ENCODE measurements at regions not wholly inside any gene's neighbourhood (a gene's known extent, or its start where the extent isn't known, plus 50 kb on each side); places are given as distances from the start of the nearest gene placed in this dataset.

DNA sequence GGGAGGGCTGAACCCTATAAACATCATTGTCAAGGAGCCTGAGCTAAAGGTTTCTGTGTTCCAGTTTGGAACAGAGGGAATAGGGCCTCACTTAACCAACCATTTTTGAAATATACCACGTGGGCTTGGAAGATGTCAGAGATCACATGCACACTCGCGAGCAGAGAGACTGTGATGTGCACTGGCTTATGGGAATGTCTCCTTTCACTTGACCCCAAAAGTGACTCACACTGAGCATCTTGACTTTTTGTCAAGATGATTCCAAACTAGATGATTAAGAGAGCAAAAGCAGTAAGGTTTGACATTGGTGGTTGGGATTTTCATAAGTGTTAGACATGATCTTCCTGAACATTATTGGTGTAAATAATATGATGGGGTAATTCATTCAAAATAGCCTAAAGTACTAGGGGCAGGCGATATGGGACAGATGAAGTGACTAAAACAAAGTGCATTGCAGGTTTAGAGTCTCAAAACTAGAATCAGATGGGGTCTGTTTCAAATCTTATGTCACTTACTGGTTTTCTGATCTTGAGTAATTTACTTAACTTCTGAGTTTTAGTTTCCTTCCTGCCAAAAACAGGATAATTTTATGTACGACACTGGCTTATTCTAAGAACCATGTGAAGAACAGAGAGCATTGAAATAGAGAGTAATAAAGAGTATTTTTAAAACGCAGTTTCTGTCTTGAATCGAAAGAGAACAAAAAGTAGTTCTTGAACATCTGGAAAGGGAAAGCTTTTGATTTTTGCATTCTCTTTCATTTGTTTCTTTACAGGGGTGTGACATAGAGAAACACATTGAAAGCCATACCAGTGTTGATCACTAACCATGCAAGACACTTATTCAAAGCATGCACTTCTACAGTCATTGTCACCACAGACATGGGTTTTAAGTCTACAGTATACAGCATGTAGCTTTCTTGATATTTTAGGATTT is 383.0 kb downstream of the DIRAS2 start:
- Mint-ChIP-seq H3K27ac (ENCODE audit: unreplicated experiment) (no peak overlapping the region), H3K4me1 (ENCODE audit: low read depth, unreplicated experiment) (no peaks in the 10 kb centered on the region), H3K27me3 (ENCODE audit: unreplicated experiment) (no peaks in the 10 kb centered on the region), H3K4me3 (ENCODE audit: unreplicated experiment) (no peak overlapping the region), H3K9me3 (ENCODE audit: unreplicated experiment) (peaks cover 2% of the 10 kb centered on the region), H3K36me3 (ENCODE audit: unreplicated experiment) (no peaks in the 10 kb centered on the region)
- DNase-seq = no peak
- no peak for TF ChIP-seq CTCF (IDR thresholded peaks at IDR 0.05; ENCODE audit: partially characterized antibody, unreplicated experiment)

GRCh38 chr9:90261698-90262097 is 380.9 kb downstream of the DIRAS2 start:
- peaks cover 2% of the 10 kb centered on the region for H3K9me3 Mint-ChIP-seq (ENCODE audit: unreplicated experiment)
- no peaks in the 10 kb centered on the region for H3K4me1 Mint-ChIP-seq (ENCODE audit: low read depth, unreplicated experiment)
- no peaks in the 10 kb centered on the region for H3K27me3 Mint-ChIP-seq (ENCODE audit: unreplicated experiment)
- no peaks in the 10 kb centered on the region for H3K36me3 Mint-ChIP-seq (ENCODE audit: unreplicated experiment)
- no peak for DNase-seq
- no peak overlapping the region for H3K4me3 Mint-ChIP-seq (ENCODE audit: unreplicated experiment)
- no peak for TF ChIP-seq CTCF (IDR thresholded peaks at IDR 0.05; ENCODE audit: partially characterized antibody, unreplicated experiment)
- no peak overlapping the region for H3K27ac Mint-ChIP-seq (ENCODE audit: unreplicated experiment)

GRCh38 chr9:90268613-90269012 is 374.0 kb downstream of the DIRAS2 start:
- Mint-ChIP-seq H3K4me1 (ENCODE audit: low read depth, unreplicated experiment) (no peaks in the 10 kb centered on the region), H3K27me3 (ENCODE audit: unreplicated experiment) (no peaks in the 10 kb centered on the region), H3K27ac (ENCODE audit: unreplicated experiment) (no peak overlapping the region), H3K4me3 (ENCODE audit: unreplicated experiment) (no peak overlapping the region), H3K9me3 (ENCODE audit: unreplicated experiment) (no peaks in the 10 kb centered on the region), H3K36me3 (ENCODE audit: unreplicated experiment) (no peaks in the 10 kb centered on the region)
- no peak for TF ChIP-seq CTCF (IDR thresholded peaks at IDR 0.05; ENCODE audit: partially characterized antibody, unreplicated experiment)
- no peak for DNase-seq

GRCh38 chr9:90271707-90272106 is 370.9 kb downstream of the DIRAS2 start:
- Mint-ChIP-seq H3K4me1 (ENCODE audit: low read depth, unreplicated experiment) (no peaks in the 10 kb centered on the region), H3K4me3 (ENCODE audit: unreplicated experiment) (no peak overlapping the region), H3K27me3 (ENCODE audit: unreplicated experiment) (no peaks in the 10 kb centered on the region), H3K27ac (ENCODE audit: unreplicated experiment) (no peak overlapping the region), H3K36me3 (ENCODE audit: unreplicated experiment) (no peaks in the 10 kb centered on the region), H3K9me3 (ENCODE audit: unreplicated experiment) (no peaks in the 10 kb centered on the region)
- DNase-seq = no peak
- TF ChIP-seq CTCF (IDR thresholded peaks at IDR 0.05; ENCODE audit: partially characterized antibody, unreplicated experiment) = no peak

- no peak for DNase-seq
- no peaks in the 10 kb centered on the region for H3K27me3 Mint-ChIP-seq (ENCODE audit: unreplicated experiment)
These were observed 367.9 kb downstream of the DIRAS2 start for GRCh38 chr9:90274725-90275124.

More at GRCh38 chr9:90274725-90275124, 367.9 kb downstream of the DIRAS2 start:
- Mint-ChIP-seq H3K4me3 (ENCODE audit: unreplicated experiment) (no peak overlapping the region), H3K9me3 (ENCODE audit: unreplicated experiment) (no peaks in the 10 kb centered on the region), H3K36me3 (ENCODE audit: unreplicated experiment) (no peaks in the 10 kb centered on the region), H3K27ac (ENCODE audit: unreplicated experiment) (no peak overlapping the region), H3K4me1 (ENCODE audit: low read depth, unreplicated experiment) (no peaks in the 10 kb centered on the region)
- no peak for TF ChIP-seq CTCF (IDR thresholded peaks at IDR 0.05; ENCODE audit: partially characterized antibody, unreplicated experiment)

All from glutamatergic neuron (in vitro differentiated cells).